B cell (primary cell): ENCODE measurements at regions not wholly inside any gene's neighbourhood (a gene's known extent, or its start where the extent isn't known, plus 50 kb on each side); places are given as distances from the start of the nearest gene placed in this dataset.

Experiments used
- ATAC-seq: fragments of 200-7000 bp; cut with Tn5 transposase; one replicate; pipeline ENCODE4 v1.10.0; 2021; ENCODE audit warnings: low read depth, mild to moderate bottlenecking, moderate number of reproducible peaks, moderate library complexity
- CTCF ChIA-PET: fragments of 350-600 bp; sonication (Branson Sonifier 250); formaldehyde crosslinking; loops from one replicate; lab custom pipeline; 2021; ENCODE audit warnings: antibody characterized with exemption, inconsistent platforms; lab: Charles Lee
- POLR2A ChIA-PET: fragments of 350-600 bp; sonication (Branson Sonifier 250); formaldehyde crosslinking; loops from one replicate; lab custom pipeline; 2021; ENCODE audit warnings: antibody characterized with exemption; lab: Charles Lee
- DNase-seq: peaks from one replicate; pipeline ENCODE4 v3.0.0; 2013
- H2AFZ ChIP-seq: 2 replicates; pipeline ENCODE4 v1.6.1; 2012; ENCODE audit warnings: mild to moderate bottlenecking, low read depth, low read length; ENCODE audit not compliant: insufficient read depth, poor library complexity, severe bottlenecking
- H3K27ac ChIP-seq, 2 donors: 1 replicate in 1 of 2; 2 replicates in 1 of 2; pipeline ENCODE4 v1.5.1; 2012 to 2013; ENCODE audit warnings: low read length in 2 of 2, mild to moderate bottlenecking in 2 of 2, moderate library complexity in 1 of 2
- H3K27me3 ChIP-seq, 4 experiments: fragments of 200-600 bp in 1 of 4; sonication (generic) in 1 of 4; replicated peaks in 1 of 4; 1 replicate in 2 of 4; 2 replicates in 2 of 4; pipeline versions ENCODE4 v1.6.1 to v1.7.0; 2013 to 2016; ENCODE audit warnings: low read length in 3 of 4, mild to moderate bottlenecking in 2 of 4, mixed read lengths in 1 of 4, moderate library complexity in 1 of 4; ENCODE audit not compliant: insufficient read depth in 4 of 4, control insufficient read depth in 3 of 4; ENCODE audit errors: control extremely low read depth in 1 of 4
- H3K36me3 ChIP-seq, 2 experiments: replicated peaks in 1 of 2; 1 replicate in 1 of 2; 2 replicates in 1 of 2; pipeline versions ENCODE4 v1.6.1 to v1.7.1; 2013; ENCODE audit warnings: low read length in 1 of 2; ENCODE audit not compliant: insufficient read depth in 2 of 2, control insufficient read depth in 1 of 2; ENCODE audit errors: control extremely low read depth in 1 of 2, extremely low read depth in 1 of 2
- H3K4me1 ChIP-seq, 2 donors: fragments of 200-600 bp in 1 of 2; sonication (generic) in 1 of 2; 1 replicate in 1 of 2; 2 replicates in 1 of 2; pipeline versions ENCODE4 v1.5.1 to v1.6.1; 2013 to 2017; ENCODE audit warnings: low read length in 2 of 2; ENCODE audit not compliant: control insufficient read depth in 2 of 2, insufficient read depth in 2 of 2
- H3K4me2 ChIP-seq: replicated peaks from 2 replicates; pipeline ENCODE3; 2012; ENCODE audit warnings: mild to moderate bottlenecking, low read depth, low read length; ENCODE audit not compliant: poor library complexity, severe bottlenecking
- H3K4me3 ChIP-seq, 5 experiments: fragments of 200-600 bp in 1 of 5; sonication (generic) in 1 of 5; 1 replicate in 3 of 5; 2 replicates in 2 of 5; pipeline versions ENCODE4 v1.5.1 to v1.7.0; 2011 to 2016; ENCODE audit warnings: low read length in 4 of 5, mild to moderate bottlenecking in 4 of 5, low read depth in 2 of 5, control low read depth in 1 of 5, moderate library complexity in 1 of 5; ENCODE audit not compliant: insufficient read depth in 1 of 5; ENCODE audit errors: control extremely low read depth in 1 of 5, extremely low read depth in 1 of 5
- H3K79me2 ChIP-seq: fragments of 200-600 bp; sonication (generic); one replicate; pipeline ENCODE4 v1.6.0; 2016; ENCODE audit warnings: low read length; ENCODE audit not compliant: control insufficient read depth, insufficient read depth
- H3K9ac ChIP-seq: fragments of 200-600 bp; sonication (generic); 2 replicates; pipeline ENCODE4 v1.6.1; 2017; ENCODE audit warnings: mild to moderate bottlenecking, low read length, moderate library complexity
- H3K9me3 ChIP-seq, 3 donors: one replicate each; pipeline versions ENCODE4 v1.6.1 to v1.7.1; 2013; ENCODE audit warnings: low read length in 2 of 3; ENCODE audit not compliant: control insufficient read depth in 2 of 3, insufficient read depth in 1 of 3; ENCODE audit errors: control extremely low read depth in 1 of 3
- H4K20me1 ChIP-seq: 2 replicates; pipeline ENCODE4 v1.6.0; 2012; ENCODE audit warnings: mild to moderate bottlenecking, low read length; ENCODE audit not compliant: insufficient read depth, control insufficient read depth, poor library complexity, severe bottlenecking
- H3K27ac Mint-ChIP-seq: one replicate; pipeline ENCODE4 v1.8.0; 2021; ENCODE audit warnings: mixed read lengths
- H3K27me3 Mint-ChIP-seq: one replicate; pipeline ENCODE4 v1.8.0; 2021; ENCODE audit warnings: mixed read lengths
- H3K4me1 Mint-ChIP-seq: one replicate; pipeline ENCODE4 v1.8.0; 2021; ENCODE audit warnings: mixed read lengths
- H3K4me3 Mint-ChIP-seq: one replicate; pipeline ENCODE4 v1.8.0; 2021; ENCODE audit warnings: mixed read lengths
- H3K9me3 Mint-ChIP-seq: one replicate; pipeline ENCODE4 v1.8.0; 2022; ENCODE audit warnings: mixed read lengths; ENCODE audit not compliant: insufficient read depth
- EZH2 ChIP-seq: IDR thresholded peaks from 2 replicates; pipeline ENCODE4 v1.6.1; 2012; ENCODE audit warnings: borderline replicate concordance, low read depth, mild to moderate bottlenecking, moderate library complexity, low read length; ENCODE audit not compliant: insufficient read depth, poor library complexity, severe bottlenecking
- WGBS: methylation state at CpG from one replicate; pipeline ENCODE4 v1.1.5; 2013; ENCODE audit warnings: missing lambda C conversion rate; ENCODE audit not compliant: insufficient coverage; 5-methylcytosine and 5-hydroxymethylcytosine counted together
- intact Hi-C: fragments of 100-400 bp; cut with micrococcal nuclease; formaldehyde crosslinking; loops from one replicate; pipeline ENCODE4 v1.10.0; 2022
- TF ChIP-seq, protein P1 (sequence below): fragments of 200-600 bp; IDR thresholded peaks from one replicate; pipeline ENCODE4 v1.8.0; 2022; ENCODE audit warnings: antibody characterized with exemption, mild to moderate bottlenecking

GRCh38 chr7:28314841-28315240, 97.5 kb upstream of the CREB5 start:
- intact Hi-C loops: no loop called here
- 42% methylated on average over 2 of the region's 3 CpGs for WGBS
- ATAC-seq (no peak), DNase-seq (no peak)
- Histone ChIP-seq H3K4me3 (no peak overlapping the region), H3K27ac (no peak overlapping the region), H3K27me3 (peaks cover 0 to 33% (median 25%) of the 10 kb centered on the region in 4 experiments), H3K36me3 (no peaks in the 10 kb centered on the region), H3K9me3 (no peaks in the 10 kb centered on the region), H3K4me1 (no peaks in the 10 kb centered on the region), H4K20me1 (no peaks in the 10 kb centered on the region), H3K9ac (no peak overlapping the region), H3K79me2 (no peaks in the 10 kb centered on the region), H2AFZ (no peak overlapping the region), H3K4me2 (no peak overlapping the region)
- ChIA-PET CTCF (no interaction called here), POLR2A (no interaction called here)
- no peaks in the 10 kb centered on the region for H3K4me1 Mint-ChIP-seq
- no peak overlapping the region for H3K27ac Mint-ChIP-seq
- no peaks in the 10 kb centered on the region for H3K9me3 Mint-ChIP-seq
- H3K4me3 Mint-ChIP-seq: no peak overlapping the region
- peaks cover 65% of the 10 kb centered on the region for H3K27me3 Mint-ChIP-seq
- TF ChIP-seq EZH2: no peak
- TF ChIP-seq, protein P1, sequence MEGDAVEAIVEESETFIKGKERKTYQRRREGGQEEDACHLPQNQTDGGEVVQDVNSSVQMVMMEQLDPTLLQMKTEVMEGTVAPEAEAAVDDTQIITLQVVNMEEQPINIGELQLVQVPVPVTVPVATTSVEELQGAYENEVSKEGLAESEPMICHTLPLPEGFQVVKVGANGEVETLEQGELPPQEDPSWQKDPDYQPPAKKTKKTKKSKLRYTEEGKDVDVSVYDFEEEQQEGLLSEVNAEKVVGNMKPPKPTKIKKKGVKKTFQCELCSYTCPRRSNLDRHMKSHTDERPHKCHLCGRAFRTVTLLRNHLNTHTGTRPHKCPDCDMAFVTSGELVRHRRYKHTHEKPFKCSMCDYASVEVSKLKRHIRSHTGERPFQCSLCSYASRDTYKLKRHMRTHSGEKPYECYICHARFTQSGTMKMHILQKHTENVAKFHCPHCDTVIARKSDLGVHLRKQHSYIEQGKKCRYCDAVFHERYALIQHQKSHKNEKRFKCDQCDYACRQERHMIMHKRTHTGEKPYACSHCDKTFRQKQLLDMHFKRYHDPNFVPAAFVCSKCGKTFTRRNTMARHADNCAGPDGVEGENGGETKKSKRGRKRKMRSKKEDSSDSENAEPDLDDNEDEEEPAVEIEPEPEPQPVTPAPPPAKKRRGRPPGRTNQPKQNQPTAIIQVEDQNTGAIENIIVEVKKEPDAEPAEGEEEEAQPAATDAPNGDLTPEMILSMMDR: no peak

GRCh38 chr7:28315565-28316410, 96.5 kb upstream of the CREB5 start:
- H3K27me3 Mint-ChIP-seq: peaks cover 56% of the 10 kb centered on the region

More at GRCh38 chr7:28315565-28316410, 96.5 kb upstream of the CREB5 start:
- intact Hi-C loops: no loop called here
- ATAC-seq: no peak
- Histone ChIP-seq H4K20me1 (no peaks in the 10 kb centered on the region), H3K9ac (no peak overlapping the region), H3K4me1 (no peaks in the 10 kb centered on the region), H3K27me3 (peaks cover 0 to 35% (median 23%) of the 10 kb centered on the region in 4 experiments), H3K36me3 (no peaks in the 10 kb centered on the region), H3K4me2 (no peak overlapping the region), H2AFZ (no peak overlapping the region), H3K9me3 (no peaks in the 10 kb centered on the region), H3K4me3 (no peak overlapping the region), H3K27ac (no peak overlapping the region), H3K79me2 (no peaks in the 10 kb centered on the region)
- POLR2A ChIA-PET: no interaction called here
- Mint-ChIP-seq H3K4me1 (no peaks in the 10 kb centered on the region), H3K27ac (no peak overlapping the region), H3K9me3 (no peaks in the 10 kb centered on the region), H3K4me3 (no peak overlapping the region)
- no peak for DNase-seq
- CTCF ChIA-PET: no interaction called here
- 46% methylated on average over 15 of the region's 16 CpGs for WGBS
- TF ChIP-seq, protein P1: no peak
- no peak for TF ChIP-seq EZH2
